HG03175 (cell line): ENCODE measurements at regions not wholly inside any gene's neighbourhood (a gene's known extent, or its start where the extent isn't known, plus 50 kb on each side); places are given as distances from the start of the nearest gene placed in this dataset.

Experiments used
- ATAC-seq: cut with Tn5 transposase; IDR thresholded peaks from one replicate; pipeline ENCODE4 v1.9.1; 2021; ENCODE audit warnings: mild to moderate bottlenecking, moderate library complexity; ENCODE audit not compliant: unreplicated experiment

- ATAC-seq = no peak
Measured at GRCh38 chrX:45894864-45895645, 650.2 kb downstream of the ZNF674 start.

GRCh38 chrX:45889471-45889870 lies 655.8 kb downstream of the ZNF674 start:
- no peak for ATAC-seq

- ATAC-seq = no peak
Measured at GRCh38 chrX:45888518-45888917, 656.7 kb downstream of the ZNF674 start.

GRCh38 chrX:45885931-45886330 lies 659.3 kb downstream of the ZNF674 start:
- no peak for ATAC-seq

GRCh38 chrX:45879512-45879911 lies 665.7 kb downstream of the ZNF674 start:
- no peak for ATAC-seq

- no peak for ATAC-seq
Measured at GRCh38 chrX:45876206-45876605, 669.0 kb downstream of the ZNF674 start.

GRCh38 chrX:45873781-45874180 lies 671.4 kb downstream of the ZNF674 start:
- ATAC-seq = no peak

GRCh38 chrX:45872480-45872879 lies 671.8 kb upstream of the DIPK2B start:
- ATAC-seq = no peak

- no peak for ATAC-seq
Measured at GRCh38 chrX:45868425-45868824, 667.7 kb upstream of the DIPK2B start.

- no peak for ATAC-seq
Measured at GRCh38 chrX:45862801-45863200, 662.1 kb upstream of the DIPK2B start.

- ATAC-seq = no peak
Measured at GRCh38 chrX:45860450-45860849, 659.8 kb upstream of the DIPK2B start.

GRCh38 chrX:45859407-45859806 lies 658.7 kb upstream of the DIPK2B start:
- no peak for ATAC-seq

- no peak for ATAC-seq
Measured at GRCh38 chrX:45852884-45853283, 652.2 kb upstream of the DIPK2B start.

- ATAC-seq = no peak
Measured at GRCh38 chrX:45851434-45851991, 650.8 kb upstream of the DIPK2B start.

GRCh38 chrX:45850775-45851433 lies 650.2 kb upstream of the DIPK2B start:
- ATAC-seq = no peak

- ATAC-seq = no peak
Measured at GRCh38 chrX:45850197-45850774, 649.6 kb upstream of the DIPK2B start.

- ATAC-seq = no peak
Measured at GRCh38 chrX:45849261-45849862, 648.7 kb upstream of the DIPK2B start.

- no peak for ATAC-seq
Measured at GRCh38 chrX:45847961-45848360, 647.3 kb upstream of the DIPK2B start.

- no peak for ATAC-seq
Measured at GRCh38 chrX:45846328-45846727, 645.7 kb upstream of the DIPK2B start.

GRCh38 chrX:45845142-45845541 lies 644.5 kb upstream of the DIPK2B start:
- ATAC-seq = no peak

- ATAC-seq = peak; percentile 45
Measured at GRCh38 chrX:45843518-45843917, 642.8 kb upstream of the DIPK2B start.
